Mammary epithelial cell (primary cell): ENCODE measurements at regions not wholly inside any gene's neighbourhood (a gene's known extent, or its start where the extent isn't known, plus 50 kb on each side); places are given as distances from the start of the nearest gene placed in this dataset.

Experiments used
- CTCF ChIP-seq, 2 donors: IDR thresholded peaks in 1 of 2; conservative IDR thresholded peaks in 1 of 2; 2 replicates each; pipeline ENCODE4 v1.5.1; 2011 to 2012; ENCODE audit warnings: inconsistent platforms in 2 of 2, low read length in 2 of 2, mild to moderate bottlenecking in 2 of 2, control low read depth in 1 of 2, low read depth in 1 of 2; ENCODE audit not compliant: insufficient read depth in 1 of 2; ENCODE audit errors: extremely low read depth in 1 of 2
- EZH2 ChIP-seq: IDR thresholded peaks from 2 replicates; pipeline ENCODE4 v1.6.1; 2012; ENCODE audit warnings: low read length, inconsistent platforms, borderline replicate concordance

GRCh38 chr15:35301088-35301487 is 216.0 kb upstream of the NANOGP8 start:
- TF ChIP-seq EZH2 (no peak), CTCF (conservative IDR thresholded peaks at IDR 0.05 in 1 of 2, IDR thresholded peaks at IDR 0.05 in 1 of 2; ENCODE audit: extremely low read depth in 1 of 2, insufficient read depth in 1 of 2, low read depth in 1 of 2, low read length in 2 of 2) (no peak)
